VCaP (cell line): ENCODE measurements at regions not wholly inside any gene's neighbourhood (a gene's known extent, or its start where the extent isn't known, plus 50 kb on each side); places are given as distances from the start of the nearest gene placed in this dataset.

Source experiments
- H3K27ac ChIP-seq: fragments of 450-650 bp; 2 replicates; pipeline ENCODE4 v1.5.1; 2017
- CTCF ChIP-seq: fragments of 450-650 bp; conservative IDR thresholded peaks from 2 replicates; pipeline ENCODE4 v1.5.1; 2017; ENCODE audit warnings: mild to moderate bottlenecking, moderate library complexity

- TF ChIP-seq CTCF: no peak
- no peak overlapping the region for H3K27ac ChIP-seq
Measured at GRCh38 chr2:179352181-179352580, 87.5 kb upstream of the SESTD1 start.

- H3K27ac ChIP-seq: no peak overlapping the region
- TF ChIP-seq CTCF: no peak
Measured at GRCh38 chr2:179351057-179351456, 86.4 kb upstream of the SESTD1 start.

- no peak overlapping the region for H3K27ac ChIP-seq
- TF ChIP-seq CTCF: no peak
Measured at GRCh38 chr2:179349670-179350303, 85.2 kb upstream of the SESTD1 start.

GRCh38 chr2:179348906-179349305 lies 84.3 kb upstream of the SESTD1 start:
- TF ChIP-seq CTCF: no peak
- H3K27ac ChIP-seq: no peak overlapping the region

- no peak overlapping the region for H3K27ac ChIP-seq
- no peak for TF ChIP-seq CTCF
Measured at GRCh38 chr2:179344970-179345369, 80.3 kb upstream of the SESTD1 start.

GRCh38 chr2:179344280-179344964 lies 79.8 kb upstream of the SESTD1 start:
- no peak for TF ChIP-seq CTCF
- no peak overlapping the region for H3K27ac ChIP-seq

- H3K27ac ChIP-seq: no peak overlapping the region
- TF ChIP-seq CTCF: no peak
Measured at GRCh38 chr2:179343945-179344279, 79.3 kb upstream of the SESTD1 start.
